ENCODE measurements at regions not wholly inside any gene's neighbourhood (a gene's known extent, or its start where the extent isn't known, plus 50 kb on each side); places are given as distances from the start of the nearest gene placed in this dataset.

- no peaks in the 10 kb centered on the region for H3K36me3 ChIP-seq (ENCODE audit: control insufficient read depth in 1 of 2, insufficient read depth in 2 of 2, low read length in 2 of 2)
- TF ChIP-seq CTCF (IDR thresholded peaks at IDR 0.05 in 2 of 3, conservative IDR thresholded peaks at IDR 0.05 in 1 of 3; ENCODE audit: borderline replicate concordance in 1 of 3, insufficient read depth in 1 of 3, low read depth in 2 of 3, low read length in 2 of 3) = no peak
- TF ChIP-seq EGR1 (IDR thresholded peaks at IDR 0.05; ENCODE audit: low read depth) = no peak
- no peak for TF ChIP-seq FOSL1 (IDR thresholded peaks at IDR 0.05; ENCODE audit: low read depth)
- TF ChIP-seq POLR2A (IDR thresholded peaks at IDR 0.05; ENCODE audit: borderline replicate concordance, extremely low read depth, insufficient read depth, insufficient read length) = no peak
- TF ChIP-seq ELF1 (IDR thresholded peaks at IDR 0.05; ENCODE audit: borderline replicate concordance, low read depth) = no peak
- TF ChIP-seq SRF (IDR thresholded peaks at IDR 0.05; ENCODE audit: low read depth) = no peak
- no peak for TF ChIP-seq JUND (IDR thresholded peaks at IDR 0.05)
- no peak for TF ChIP-seq CBX3 (IDR thresholded peaks at IDR 0.05; ENCODE audit: low read depth)
- no peak for TF ChIP-seq ATF3 (IDR thresholded peaks at IDR 0.05)
- TF ChIP-seq EZH2phosphoT487 (IDR thresholded peaks at IDR 0.05; ENCODE audit: borderline replicate concordance) = no peak
- TF ChIP-seq ZBTB33 (IDR thresholded peaks at IDR 0.05; ENCODE audit: extremely low read depth, insufficient replicate concordance, low read length) = no peak
- no peak for TF ChIP-seq EZH2 (IDR thresholded peaks at IDR 0.05)
- TF ChIP-seq ZFX (IDR thresholded peaks at IDR 0.05) = no peak
- TF ChIP-seq RAD21 (IDR thresholded peaks at IDR 0.05; ENCODE audit: low read depth) = no peak
- no peak overlapping the region for H3K4me3 ChIP-seq (replicated peaks in 1 of 2; ENCODE audit: low read depth in 1 of 2, low read length in 2 of 2)
- intact Hi-C loops (cut with micrococcal nuclease) = no loop called here
- RAD21 ChIA-PET (ENCODE audit: low non-redundant PET in 1 of 2, low total read pairs in 2 of 2, uncharacterized antibody in 2 of 2, unreplicated experiment in 2 of 2) = no interaction called here
- no peaks in the 10 kb centered on the region; the same call in 1 of the 2 replicates for H4K20me1 ChIP-seq (ENCODE audit: insufficient read depth)
- H3K9ac ChIP-seq (ENCODE audit: low read length) = no peak overlapping the region
- H3K4me2 ChIP-seq (ENCODE audit: low read length) = no peak overlapping the region
- DNase-seq (ENCODE audit: low read depth, low spot score) (no peak), ATAC-seq (no peak)
- no peaks in the 10 kb centered on the region for H3K79me2 ChIP-seq (ENCODE audit: insufficient read depth, low read length)
- BruUV-seq (replicated peaks) = no TSS peak
- no peaks in the 10 kb centered on the region for H3K27me3 ChIP-seq (ENCODE audit: insufficient read depth, low read length)
- CTCF ChIA-PET = no interaction called here
- H3K27ac ChIP-seq (ENCODE audit: low read depth, low read length) = no peak overlapping the region
- no peaks in the 10 kb centered on the region for H3K9me2 ChIP-seq (ENCODE audit: insufficient read depth)
- POLR2A ChIA-PET = no interaction called here
- H3K9me3 ChIP-seq (ENCODE audit: control insufficient read depth in 1 of 2, insufficient read depth in 1 of 2, low read depth in 1 of 2, low read length in 2 of 2) = peaks cover 6 to 14% of the 10 kb centered on the region in 2 experiments; a peak in 2 of 4 replicates
- H2AFZ ChIP-seq (ENCODE audit: low read depth, low read length, poor library complexity, severe bottlenecking) = no peak overlapping the region
- H3K4me1 ChIP-seq (ENCODE audit: control insufficient read depth in 1 of 2, insufficient read depth in 2 of 2, low read length in 2 of 2) = no peaks in the 10 kb centered on the region
These were observed 815.2 kb downstream of the DCDC2C start for GRCh38 chr2:4518596-4518995.
